ENCODE measurements at regions not wholly inside any gene's neighbourhood (a gene's known extent, or its start where the extent isn't known, plus 50 kb on each side); places are given as distances from the start of the nearest gene placed in this dataset.
"Not testable (repeated sequence)": the region's sequence is repeated elsewhere in the genome, so short reads cannot be mapped to it uniquely, and the experiment has no call there.

GRCh38 chr12:125856896-125857295, 791.7 kb downstream of the AACS start:
- in situ Hi-C loops (cut with MboI; ENCODE audit: low sequenced_read_pairs): no loop called here

- in situ Hi-C loops (cut with MboI; ENCODE audit: low sequenced_read_pairs): no loop called here
These were observed 795.5 kb downstream of the AACS start for GRCh38 chr12:125860672-125861288.

- in situ Hi-C loops (cut with MboI; ENCODE audit: low sequenced_read_pairs): no loop called here
These were observed 796.4 kb downstream of the AACS start for GRCh38 chr12:125861299-125862281.

- in situ Hi-C loops (cut with MboI; ENCODE audit: low sequenced_read_pairs): not testable (repeated sequence)
These were observed 800.0 kb downstream of the AACS start for GRCh38 chr12:125865236-125865635.

- in situ Hi-C loops (cut with MboI; ENCODE audit: low sequenced_read_pairs): no loop called here
These were observed 806.8 kb downstream of the AACS start for GRCh38 chr12:125871811-125872594.

GRCh38 chr12:125873016-125873415, 807.8 kb downstream of the AACS start:
- in situ Hi-C loops (cut with MboI; ENCODE audit: low sequenced_read_pairs): no loop called here

- in situ Hi-C loops (cut with MboI; ENCODE audit: low sequenced_read_pairs): no loop called here
These were observed 813.2 kb downstream of the AACS start for GRCh38 chr12:125878483-125878882.

- in situ Hi-C loops (cut with MboI; ENCODE audit: low sequenced_read_pairs): no loop called here
These were observed 816.9 kb downstream of the AACS start for GRCh38 chr12:125882141-125882540.

GRCh38 chr12:125888921-125889320, 823.7 kb downstream of the AACS start:
- in situ Hi-C loops (cut with MboI; ENCODE audit: low sequenced_read_pairs): no loop called here

- in situ Hi-C loops (cut with MboI; ENCODE audit: low sequenced_read_pairs): no loop called here
These were observed 824.5 kb downstream of the AACS start for GRCh38 chr12:125889742-125890141.

GRCh38 chr12:125890366-125890905, 825.2 kb downstream of the AACS start:
- in situ Hi-C loops (cut with MboI; ENCODE audit: low sequenced_read_pairs): no loop called here

- in situ Hi-C loops (cut with MboI; ENCODE audit: low sequenced_read_pairs): no loop called here
These were observed 825.7 kb downstream of the AACS start for GRCh38 chr12:125890971-125891370.

- in situ Hi-C loops (cut with MboI; ENCODE audit: low sequenced_read_pairs): no loop called here
These were observed 827.0 kb downstream of the AACS start for GRCh38 chr12:125892276-125892675.

GRCh38 chr12:125902991-125903390, 837.8 kb downstream of the AACS start:
- in situ Hi-C loops (cut with MboI; ENCODE audit: low sequenced_read_pairs): no loop called here

GRCh38 chr12:125907351-125907750, 842.1 kb downstream of the AACS start:
- in situ Hi-C loops (cut with MboI; ENCODE audit: low sequenced_read_pairs): no loop called here

- in situ Hi-C loops (cut with MboI; ENCODE audit: low sequenced_read_pairs): no loop called here
These were observed 854.7 kb downstream of the AACS start for GRCh38 chr12:125919856-125920470.

GRCh38 chr12:125922330-125922729, 857.1 kb downstream of the AACS start:
- in situ Hi-C loops (cut with MboI; ENCODE audit: low sequenced_read_pairs): no loop called here

- in situ Hi-C loops (cut with MboI; ENCODE audit: low sequenced_read_pairs): no loop called here
These were observed 871.3 kb downstream of the AACS start for GRCh38 chr12:125936502-125936901.

- in situ Hi-C loops (cut with MboI; ENCODE audit: low sequenced_read_pairs): no loop called here
These were observed 879.2 kb downstream of the AACS start for GRCh38 chr12:125944446-125944845.

GRCh38 chr12:125949471-125949870, 884.2 kb downstream of the AACS start:
- in situ Hi-C loops (cut with MboI; ENCODE audit: low sequenced_read_pairs): no loop called here

GRCh38 chr12:125954362-125954761, 889.1 kb downstream of the AACS start:
- in situ Hi-C loops (cut with MboI; ENCODE audit: low sequenced_read_pairs): no loop called here

Data from HL-60/S4 (cell line).